ENCODE measurements at regions not wholly inside any gene's neighbourhood (a gene's known extent, or its start where the extent isn't known, plus 50 kb on each side); places are given as distances from the start of the nearest gene placed in this dataset.

DNA sequence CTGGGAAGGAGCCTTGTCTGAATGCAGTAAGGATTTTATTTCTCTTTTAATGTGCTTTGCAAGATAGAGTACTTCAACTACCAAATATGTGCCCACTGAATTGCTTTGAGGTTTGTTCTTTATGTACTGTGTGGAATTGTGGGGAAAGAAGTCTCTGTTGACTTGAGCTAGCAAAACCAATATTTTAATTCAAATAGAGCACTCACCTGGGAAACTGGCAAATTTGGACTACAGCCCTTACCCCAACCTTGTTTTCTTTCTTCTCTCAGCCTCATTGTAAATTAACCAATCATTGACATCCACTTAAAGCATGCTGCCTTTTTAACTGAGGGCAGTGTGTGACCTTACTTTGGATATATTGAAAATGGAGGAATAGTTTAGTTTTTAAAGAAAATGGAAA, 409.0 kb downstream of the SPATA31D1 start:
- TF ChIP-seq, protein P1, sequence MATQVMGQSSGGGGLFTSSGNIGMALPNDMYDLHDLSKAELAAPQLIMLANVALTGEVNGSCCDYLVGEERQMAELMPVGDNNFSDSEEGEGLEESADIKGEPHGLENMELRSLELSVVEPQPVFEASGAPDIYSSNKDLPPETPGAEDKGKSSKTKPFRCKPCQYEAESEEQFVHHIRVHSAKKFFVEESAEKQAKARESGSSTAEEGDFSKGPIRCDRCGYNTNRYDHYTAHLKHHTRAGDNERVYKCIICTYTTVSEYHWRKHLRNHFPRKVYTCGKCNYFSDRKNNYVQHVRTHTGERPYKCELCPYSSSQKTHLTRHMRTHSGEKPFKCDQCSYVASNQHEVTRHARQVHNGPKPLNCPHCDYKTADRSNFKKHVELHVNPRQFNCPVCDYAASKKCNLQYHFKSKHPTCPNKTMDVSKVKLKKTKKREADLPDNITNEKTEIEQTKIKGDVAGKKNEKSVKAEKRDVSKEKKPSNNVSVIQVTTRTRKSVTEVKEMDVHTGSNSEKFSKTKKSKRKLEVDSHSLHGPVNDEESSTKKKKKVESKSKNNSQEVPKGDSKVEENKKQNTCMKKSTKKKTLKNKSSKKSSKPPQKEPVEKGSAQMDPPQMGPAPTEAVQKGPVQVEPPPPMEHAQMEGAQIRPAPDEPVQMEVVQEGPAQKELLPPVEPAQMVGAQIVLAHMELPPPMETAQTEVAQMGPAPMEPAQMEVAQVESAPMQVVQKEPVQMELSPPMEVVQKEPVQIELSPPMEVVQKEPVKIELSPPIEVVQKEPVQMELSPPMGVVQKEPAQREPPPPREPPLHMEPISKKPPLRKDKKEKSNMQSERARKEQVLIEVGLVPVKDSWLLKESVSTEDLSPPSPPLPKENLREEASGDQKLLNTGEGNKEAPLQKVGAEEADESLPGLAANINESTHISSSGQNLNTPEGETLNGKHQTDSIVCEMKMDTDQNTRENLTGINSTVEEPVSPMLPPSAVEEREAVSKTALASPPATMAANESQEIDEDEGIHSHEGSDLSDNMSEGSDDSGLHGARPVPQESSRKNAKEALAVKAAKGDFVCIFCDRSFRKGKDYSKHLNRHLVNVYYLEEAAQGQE (IDR thresholded peaks at IDR 0.05; ENCODE audit: low read depth), result no peak
- no peak for TF ChIP-seq TCF12 (IDR thresholded peaks at IDR 0.05; ENCODE audit: low read depth)
- TF ChIP-seq USF1 (IDR thresholded peaks at IDR 0.05), result no peak
- TF ChIP-seq EP300 (IDR thresholded peaks at IDR 0.05; ENCODE audit: borderline replicate concordance), result no peak
- TF ChIP-seq, protein P2, sequence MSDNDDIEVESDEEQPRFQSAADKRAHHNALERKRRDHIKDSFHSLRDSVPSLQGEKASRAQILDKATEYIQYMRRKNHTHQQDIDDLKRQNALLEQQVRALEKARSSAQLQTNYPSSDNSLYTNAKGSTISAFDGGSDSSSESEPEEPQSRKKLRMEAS (IDR thresholded peaks at IDR 0.05), result no peak
- TF ChIP-seq YY1 (IDR thresholded peaks at IDR 0.05; ENCODE audit: low read depth), result no peak
- no peak for TF ChIP-seq EGR1 (IDR thresholded peaks at IDR 0.05)
- no peak for TF ChIP-seq TEAD4 (IDR thresholded peaks at IDR 0.05)

DNA sequence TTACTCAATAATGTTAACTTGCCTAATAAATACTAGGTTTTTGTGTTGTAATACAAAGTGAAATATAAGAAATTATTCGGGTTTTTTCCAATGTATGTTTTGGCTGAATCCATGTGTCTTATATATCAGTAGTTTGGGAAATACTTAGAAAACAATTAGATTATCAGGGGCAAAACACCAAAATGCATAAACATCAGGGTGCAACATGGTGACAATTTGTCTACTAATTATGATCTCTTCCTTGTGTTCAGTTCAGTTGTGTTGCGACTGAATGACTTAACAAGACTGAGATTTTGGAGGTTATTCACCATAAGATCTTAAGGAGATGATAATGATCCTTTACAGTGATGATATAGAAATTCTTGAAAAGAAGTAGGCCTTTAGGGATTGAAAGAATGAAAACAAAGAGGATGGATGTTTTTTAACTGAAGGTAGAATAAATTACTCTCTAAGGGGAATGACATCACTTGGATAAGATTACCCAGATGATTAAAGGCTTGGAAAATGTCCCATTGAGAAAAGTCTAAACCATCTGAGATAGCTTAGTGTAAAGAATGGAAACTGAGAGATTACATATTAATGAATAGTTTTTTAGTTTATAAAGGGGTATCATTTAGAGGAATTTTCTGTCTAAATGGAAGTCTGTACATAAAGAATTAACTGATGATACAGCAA, 415.8 kb downstream of the SPATA31D1 start:
- no peak for TF ChIP-seq NFIC (IDR thresholded peaks at IDR 0.05)
- no peak for TF ChIP-seq CEBPB (IDR thresholded peaks at IDR 0.05)
- no peak for TF ChIP-seq CREB1 (IDR thresholded peaks at IDR 0.05; ENCODE audit: low read depth)
- TF ChIP-seq TCF12 (IDR thresholded peaks at IDR 0.05; ENCODE audit: low read depth), result no peak
- no peak for TF ChIP-seq FOXM1 (IDR thresholded peaks at IDR 0.05; ENCODE audit: borderline replicate concordance, low read depth)
- no peak for TF ChIP-seq RAD21 (IDR thresholded peaks at IDR 0.05; ENCODE audit: low read depth)
- no peak for TF ChIP-seq TEAD4 (IDR thresholded peaks at IDR 0.05)
- TF ChIP-seq, protein P1 (IDR thresholded peaks at IDR 0.05; ENCODE audit: low read depth), result no peak
- no peak for TF ChIP-seq TAF1 (IDR thresholded peaks at IDR 0.05; ENCODE audit: low read depth)
- TF ChIP-seq ZBTB7A (IDR thresholded peaks at IDR 0.05; ENCODE audit: low read depth), result no peak

GRCh38 chr9:82404881-82405280, 416.3 kb downstream of the SPATA31D1 start:
- no peak for TF ChIP-seq CEBPB (IDR thresholded peaks at IDR 0.05)
- no peak for TF ChIP-seq USF1 (IDR thresholded peaks at IDR 0.05)
- TF ChIP-seq CREB1 (IDR thresholded peaks at IDR 0.05; ENCODE audit: low read depth), result no peak
- no peak for TF ChIP-seq YY1 (IDR thresholded peaks at IDR 0.05; ENCODE audit: low read depth)
- TF ChIP-seq, protein P2 (IDR thresholded peaks at IDR 0.05), result no peak
- TF ChIP-seq NFIC (IDR thresholded peaks at IDR 0.05), result no peak
- TF ChIP-seq, protein P1 (IDR thresholded peaks at IDR 0.05; ENCODE audit: low read depth), result no peak
- no peak for TF ChIP-seq EP300 (IDR thresholded peaks at IDR 0.05; ENCODE audit: borderline replicate concordance)
- TF ChIP-seq FOXM1 (IDR thresholded peaks at IDR 0.05; ENCODE audit: borderline replicate concordance, low read depth), result no peak
- no peak for TF ChIP-seq TEAD4 (IDR thresholded peaks at IDR 0.05)
- no peak for TF ChIP-seq ZBTB7A (IDR thresholded peaks at IDR 0.05; ENCODE audit: low read depth)
- no peak for TF ChIP-seq RAD21 (IDR thresholded peaks at IDR 0.05; ENCODE audit: low read depth)
- TF ChIP-seq EGR1 (IDR thresholded peaks at IDR 0.05), result no peak
- TF ChIP-seq TCF12 (IDR thresholded peaks at IDR 0.05; ENCODE audit: low read depth), result no peak
- no peak for TF ChIP-seq TAF1 (IDR thresholded peaks at IDR 0.05; ENCODE audit: low read depth)

DNA sequence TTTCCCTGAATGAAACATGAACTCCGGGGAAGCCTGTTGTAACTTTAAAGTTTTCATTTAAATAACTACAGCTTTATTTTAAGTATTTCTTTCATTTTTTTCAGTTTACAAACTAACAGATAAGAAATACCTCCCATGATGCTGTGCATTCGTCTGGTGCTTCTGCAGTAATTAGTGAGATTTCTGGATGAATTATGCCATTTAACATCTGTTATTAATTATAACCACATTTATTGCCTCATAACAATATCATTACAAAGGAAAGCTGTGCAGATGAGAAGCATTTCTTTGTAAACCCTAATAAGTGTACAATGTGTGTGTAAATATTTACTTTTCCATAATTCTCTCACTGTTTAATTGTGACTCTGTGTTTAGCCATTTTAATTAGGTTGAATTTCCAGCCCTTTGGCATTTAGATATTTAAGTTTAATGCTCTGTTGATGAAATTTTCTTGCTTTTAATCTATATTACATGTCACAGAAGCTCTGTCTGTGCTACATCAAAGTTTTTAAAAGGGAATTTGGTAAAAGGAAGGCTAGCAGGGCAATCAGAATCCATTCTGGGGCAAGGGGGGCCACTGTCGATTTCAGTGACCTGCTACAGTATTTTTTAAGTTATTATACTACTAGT, 418.0 kb downstream of the SPATA31D1 start:
- no peak for TF ChIP-seq FOXM1 (IDR thresholded peaks at IDR 0.05; ENCODE audit: borderline replicate concordance, low read depth)
- TF ChIP-seq TEAD4 (IDR thresholded peaks at IDR 0.05), result no peak
- TF ChIP-seq EGR1 (IDR thresholded peaks at IDR 0.05), result no peak
- TF ChIP-seq NFIC (IDR thresholded peaks at IDR 0.05), result no peak
- TF ChIP-seq CEBPB (IDR thresholded peaks at IDR 0.05), result no peak
- TF ChIP-seq USF1 (IDR thresholded peaks at IDR 0.05), result no peak
- TF ChIP-seq TCF12 (IDR thresholded peaks at IDR 0.05; ENCODE audit: low read depth), result no peak
- no peak for TF ChIP-seq YY1 (IDR thresholded peaks at IDR 0.05; ENCODE audit: low read depth)

Data from Ishikawa (cell line).